GM23338 (cell line): ENCODE measurements at regions not wholly inside any gene's neighbourhood (a gene's known extent, or its start where the extent isn't known, plus 50 kb on each side); places are given as distances from the start of the nearest gene placed in this dataset.

ENCODE experiments used
- ATAC-seq: fragments of 200-7000 bp; cut with Tn5 transposase; 3 replicates; pipeline ENCODE4 v1.9.1; 2020
- DNase-seq: peaks from one replicate; pipeline ENCODE4 v3.0.0-alpha.2; 2015; ENCODE audit warnings: low spot score
- H2AFZ ChIP-seq: fragments of 200-600 bp; sonication (generic); 2 replicates; pipeline ENCODE4 v1.8.0; 2016; ENCODE audit warnings: antibody characterized with exemption, mild to moderate bottlenecking, moderate library complexity
- H3F3A ChIP-seq: fragments of 200-600 bp; sonication (generic); replicated peaks from 2 replicates; pipeline ENCODE4 v1.8.0; 2017; ENCODE audit warnings: antibody characterized with exemption, mixed run types, low read depth
- H3K27ac ChIP-seq: fragments of 200-600 bp; sonication (generic); 2 replicates; pipeline ENCODE4 v1.6.1; 2016; ENCODE audit warnings: low read depth
- H3K27me3 ChIP-seq: fragments of 200-600 bp; sonication (generic); 2 replicates; pipeline ENCODE4 v1.8.0; 2016; ENCODE audit warnings: mild to moderate bottlenecking, mixed run types, moderate library complexity; ENCODE audit not compliant: insufficient read depth
- H3K36me3 ChIP-seq: fragments of 200-600 bp; sonication (generic); 2 replicates; pipeline ENCODE4 v1.8.0; 2016; ENCODE audit warnings: mild to moderate bottlenecking; ENCODE audit not compliant: insufficient read depth
- H3K4me1 ChIP-seq: fragments of 200-600 bp; sonication (generic); 2 replicates; pipeline ENCODE4 v1.8.0; 2016; ENCODE audit warnings: mild to moderate bottlenecking, moderate library complexity; ENCODE audit not compliant: insufficient read depth
- H3K4me2 ChIP-seq: fragments of 200-600 bp; sonication (generic); 2 replicates; pipeline ENCODE4 v1.7.1; 2017; ENCODE audit warnings: mixed run types
- H3K4me3 ChIP-seq: fragments of 200-600 bp; sonication (generic); 2 replicates; pipeline ENCODE4 v1.6.1; 2016; ENCODE audit warnings: mixed run types
- H3K79me2 ChIP-seq: fragments of 200-600 bp; sonication (generic); replicated peaks from 2 replicates; pipeline ENCODE4 v1.8.0; 2017; ENCODE audit warnings: mild to moderate bottlenecking; ENCODE audit not compliant: insufficient read depth
- H3K9me2 ChIP-seq: fragments of 200-600 bp; sonication (generic); 2 replicates; pipeline ENCODE4 v1.8.0; 2017; ENCODE audit not compliant: insufficient read depth
- H4K20me1 ChIP-seq: fragments of 200-600 bp; sonication (generic); replicated peaks from 2 replicates; pipeline ENCODE4 v1.8.0; 2017; ENCODE audit warnings: mild to moderate bottlenecking; ENCODE audit not compliant: insufficient read depth
- H3K27ac Mint-ChIP-seq: 2 replicates; pipeline ENCODE4 v1.8.0; 2020; ENCODE audit warnings: inconsistent platforms, mild to moderate bottlenecking, moderate library complexity, mixed read lengths
- H3K27me3 Mint-ChIP-seq: 3 replicates; pipeline ENCODE4 v1.8.0; 2022; ENCODE audit warnings: low read depth, mild to moderate bottlenecking, moderate library complexity, mixed read lengths, inconsistent platforms; ENCODE audit not compliant: insufficient read depth, poor library complexity
- H3K36me3 Mint-ChIP-seq: 3 replicates; pipeline ENCODE4 v1.8.0; 2021; ENCODE audit warnings: low read depth, mild to moderate bottlenecking, inconsistent platforms, moderate library complexity, mixed read lengths
- H3K4me1 Mint-ChIP-seq: 3 replicates; pipeline ENCODE4 v1.8.0; 2020; ENCODE audit warnings: mild to moderate bottlenecking, inconsistent platforms, mixed read lengths
- H3K4me3 Mint-ChIP-seq: 3 replicates; pipeline ENCODE4 v1.8.0; 2021; ENCODE audit warnings: moderate library complexity, mild to moderate bottlenecking, inconsistent platforms, mixed read lengths
- H3K9me3 Mint-ChIP-seq: 3 replicates; pipeline ENCODE4 v1.8.0; 2020; ENCODE audit warnings: moderate library complexity, mild to moderate bottlenecking, inconsistent platforms, mixed read lengths
- CREB1 ChIP-seq: fragments of 250-450 bp; sonication (Bioruptor Pico); IDR thresholded peaks from 2 replicates; pipeline ENCODE4 v1.5.0; 2020; ENCODE audit warnings: low read depth, mild to moderate bottlenecking, moderate library complexity
- CTCF ChIP-seq, 2 experiments: fragments of 200-600 bp in 1 of 2; sonication (generic) in 1 of 2; conservative IDR thresholded peaks; 2 replicates each; pipeline versions ENCODE4 v1.5.1 to v1.6.1; 2016 to 2017; ENCODE audit warnings: antibody characterized with exemption in 2 of 2, low read depth in 2 of 2, mild to moderate bottlenecking in 2 of 2, moderate library complexity in 1 of 2
- EZH2 ChIP-seq: fragments of 200-600 bp; sonication (generic); IDR thresholded peaks from one replicate; pipeline ENCODE4 v1.8.0; 2017; ENCODE audit warnings: antibody characterized with exemption, mild to moderate bottlenecking, low read depth; ENCODE audit not compliant: unreplicated experiment
- EZH2phosphoT487 ChIP-seq: fragments of 200-600 bp; sonication (generic); IDR thresholded peaks from one replicate; pipeline ENCODE4 v1.8.1; 2018; ENCODE audit warnings: antibody characterized with exemption; ENCODE audit not compliant: unreplicated experiment
- JUNB ChIP-seq: IDR thresholded peaks from one replicate; pipeline ENCODE4 v1.6.1; 2016; ENCODE audit warnings: antibody characterized with exemption; ENCODE audit not compliant: unreplicated experiment
- NANOG ChIP-seq: IDR thresholded peaks from 2 replicates; pipeline ENCODE4 v1.6.1; 2016; ENCODE audit warnings: antibody characterized with exemption, borderline replicate concordance
- POLR2AphosphoS5 ChIP-seq: IDR thresholded peaks from 2 replicates; pipeline ENCODE4 v1.6.1; 2016; ENCODE audit warnings: antibody characterized with exemption, low read depth
- REST ChIP-seq: IDR thresholded peaks from one replicate; pipeline ENCODE4 v1.6.1; 2018; ENCODE audit warnings: antibody characterized with exemption; ENCODE audit not compliant: unreplicated experiment
- STAT1 ChIP-seq: IDR thresholded peaks from one replicate; pipeline ENCODE4 v1.6.1; 2016; ENCODE audit warnings: antibody characterized with exemption; ENCODE audit not compliant: unreplicated experiment
- ZNF114 ChIP-seq: fragments of 250-450 bp; sonication (Bioruptor Pico); IDR thresholded peaks from 2 replicates; pipeline ENCODE4 v1.5.0; 2020; ENCODE audit warnings: mild to moderate bottlenecking, moderate library complexity
- ZNF331 ChIP-seq: fragments of 250-450 bp; sonication (Bioruptor Pico); IDR thresholded peaks from 2 replicates; pipeline ENCODE4 v1.5.0; 2020; ENCODE audit warnings: low read depth, mild to moderate bottlenecking, moderate library complexity
- ZNF462 ChIP-seq: fragments of 250-450 bp; sonication (Bioruptor Pico); IDR thresholded peaks from 2 replicates; pipeline ENCODE4 v1.5.0; 2020; ENCODE audit warnings: mild to moderate bottlenecking, moderate library complexity
- TF ChIP-seq, protein P1 (sequence below): IDR thresholded peaks from 2 replicates; pipeline ENCODE4 v1.6.1; 2016; ENCODE audit warnings: antibody characterized with exemption

- Histone ChIP-seq H3K79me2 (no peaks in the 10 kb centered on the region), H3K4me3 (no peak overlapping the region), H3K4me1 (no peaks in the 10 kb centered on the region), H3K27me3 (no peaks in the 10 kb centered on the region), H3F3A (no peaks in the 10 kb centered on the region), H3K4me2 (no peak overlapping the region), H4K20me1 (no peaks in the 10 kb centered on the region), H3K27ac (no peak overlapping the region), H3K9me2 (no peaks in the 10 kb centered on the region), H3K36me3 (no peaks in the 10 kb centered on the region), H2AFZ (no peak overlapping the region)
- no peaks in the 10 kb centered on the region for H3K4me1 Mint-ChIP-seq
- no peak for DNase-seq
- TF ChIP-seq CREB1 (no peak), CTCF (conservative IDR thresholded peaks at IDR 0.05; ENCODE audit: low read depth in 2 of 2) (no peak), REST (no peak), EZH2phosphoT487 (no peak), JUNB (no peak), ZNF114 (CRISPR knock-in tag) (no peak), NANOG (no peak), EZH2 (no peak), ZNF331 (no peak), POLR2AphosphoS5 (no peak), STAT1 (no peak), ZNF462 (no peak)
- TF ChIP-seq, protein P1, sequence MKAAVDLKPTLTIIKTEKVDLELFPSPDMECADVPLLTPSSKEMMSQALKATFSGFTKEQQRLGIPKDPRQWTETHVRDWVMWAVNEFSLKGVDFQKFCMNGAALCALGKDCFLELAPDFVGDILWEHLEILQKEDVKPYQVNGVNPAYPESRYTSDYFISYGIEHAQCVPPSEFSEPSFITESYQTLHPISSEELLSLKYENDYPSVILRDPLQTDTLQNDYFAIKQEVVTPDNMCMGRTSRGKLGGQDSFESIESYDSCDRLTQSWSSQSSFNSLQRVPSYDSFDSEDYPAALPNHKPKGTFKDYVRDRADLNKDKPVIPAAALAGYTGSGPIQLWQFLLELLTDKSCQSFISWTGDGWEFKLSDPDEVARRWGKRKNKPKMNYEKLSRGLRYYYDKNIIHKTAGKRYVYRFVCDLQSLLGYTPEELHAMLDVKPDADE, result no peak
- no peaks in the 10 kb centered on the region for H3K36me3 Mint-ChIP-seq
- H3K9me3 Mint-ChIP-seq, result no peaks in the 10 kb centered on the region
- no peak for ATAC-seq
- no peaks in the 10 kb centered on the region for H3K27me3 Mint-ChIP-seq
- H3K27ac Mint-ChIP-seq, result no peak overlapping the region
- no peak overlapping the region for H3K4me3 Mint-ChIP-seq
Observed at GRCh38 chr5:124128867-124129266, 616.9 kb downstream of the CSNK1G3 start.
